ENCODE measurements at regions not wholly inside any gene's neighbourhood (a gene's known extent, or its start where the extent isn't known, plus 50 kb on each side); places are given as distances from the start of the nearest gene placed in this dataset.
"Not testable (repeated sequence)": the region's sequence is repeated elsewhere in the genome, so short reads cannot be mapped to it uniquely, and the experiment has no call there.

DNA sequence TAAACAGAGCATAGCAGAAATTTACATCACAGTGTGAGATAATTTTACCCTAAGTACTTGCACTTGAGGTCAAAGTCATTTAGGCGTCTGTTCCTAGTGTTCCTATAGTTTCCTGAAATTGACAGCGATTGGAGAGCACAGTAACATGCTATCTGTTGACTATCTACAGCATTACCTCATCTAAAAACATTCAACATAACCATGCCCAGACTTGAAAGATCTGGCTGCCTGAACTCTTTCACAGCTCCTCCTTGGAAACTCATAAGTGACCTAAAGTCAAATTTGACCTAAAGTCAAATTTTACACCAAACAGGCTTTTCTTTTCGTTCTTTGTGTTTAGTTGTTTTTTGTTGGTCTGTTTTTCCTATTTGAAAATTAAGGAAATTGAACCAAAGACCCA, 233.8 kb upstream of the UBASH3B start:
- H3K4me1 ChIP-seq (ENCODE audit: control insufficient read depth in 2 of 2, insufficient read depth in 2 of 2, low read length in 2 of 2): no peaks in the 10 kb centered on the region
- no peak overlapping the region for H3K4me3 ChIP-seq (ENCODE audit: low read length in 2 of 2)
- DNase-seq (ENCODE audit: low read depth in 6 of 9, low spot score in 9 of 9): no peak
- no peak overlapping the region for H3K27ac ChIP-seq (ENCODE audit: low read depth in 1 of 2, low read length in 1 of 2)
- H3K36me3 ChIP-seq (ENCODE audit: control insufficient read depth in 2 of 2, insufficient read depth in 2 of 2, low read length in 1 of 2): no peaks in the 10 kb centered on the region
- WGBS: 92% methylated on average over 3 of the region's 3 CpGs
- no peaks in the 10 kb centered on the region for H3K27me3 ChIP-seq (ENCODE audit: control insufficient read depth in 2 of 2, insufficient read depth in 1 of 2, low read length in 1 of 2)
- no peaks in the 10 kb centered on the region for H3K9me3 ChIP-seq (ENCODE audit: control insufficient read depth in 2 of 2, insufficient read depth in 1 of 2, low read length in 1 of 2)

DNA sequence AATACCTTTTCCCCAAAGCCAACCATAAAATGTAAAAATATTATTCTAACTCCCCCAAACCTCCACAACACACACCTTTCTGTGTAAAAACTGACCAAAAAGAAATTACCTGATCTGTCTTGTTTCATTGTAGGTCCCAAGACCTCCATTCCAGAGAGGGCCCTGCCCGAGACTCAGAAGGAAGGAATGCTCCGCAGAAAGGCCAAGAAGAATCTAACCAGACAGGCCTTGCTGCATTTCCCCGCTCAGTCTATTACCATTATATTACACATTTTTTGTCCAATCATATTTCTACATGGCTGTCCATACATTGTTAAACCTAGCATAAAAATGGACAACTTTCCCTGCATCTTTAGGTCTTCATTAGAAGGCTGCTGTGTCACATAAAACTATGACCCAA, 237.5 kb upstream of the UBASH3B start:
- WGBS: 98% methylated on average over 3 of the region's 3 CpGs
- Histone ChIP-seq H3K27ac (ENCODE audit: low read depth in 1 of 2, low read length in 1 of 2) (no peak overlapping the region), H3K4me1 (ENCODE audit: control insufficient read depth in 2 of 2, insufficient read depth in 2 of 2, low read length in 2 of 2) (no peaks in the 10 kb centered on the region)

DNA sequence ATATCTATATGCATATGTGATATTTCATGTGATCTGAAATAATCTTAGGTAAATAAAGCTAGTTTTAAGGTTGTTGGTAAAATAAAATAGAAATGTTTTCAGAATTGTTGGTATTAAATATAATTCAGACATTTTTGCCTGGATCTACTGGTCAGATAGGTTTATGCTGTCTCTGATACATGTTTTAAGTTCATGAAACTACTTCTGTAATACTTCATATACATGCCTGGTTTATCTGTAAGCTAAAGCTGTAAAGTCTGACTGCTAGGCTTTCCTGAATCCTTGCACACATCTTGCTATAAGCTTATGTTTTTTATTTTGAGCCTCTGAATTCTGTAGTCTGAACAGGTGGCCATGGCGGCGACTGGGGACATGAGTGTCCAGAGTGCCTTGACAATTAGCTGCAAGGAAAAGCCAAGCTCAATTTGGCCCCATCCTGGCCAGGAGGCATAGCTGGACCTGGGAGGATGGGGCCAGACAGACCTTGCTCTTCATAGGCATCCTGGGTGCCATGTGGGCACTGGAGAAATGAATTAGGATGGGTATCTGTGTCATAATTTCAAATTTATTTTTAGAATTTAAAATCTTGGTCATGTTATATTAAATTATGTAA, 241.0 kb upstream of the UBASH3B start:
- WGBS: 97% methylated on average over 2 of the region's 2 CpGs
- Histone ChIP-seq H3K4me1 (ENCODE audit: control insufficient read depth in 2 of 2, insufficient read depth in 2 of 2, low read length in 2 of 2) (no peaks in the 10 kb centered on the region), H3K9me3 (ENCODE audit: control insufficient read depth in 2 of 2, insufficient read depth in 1 of 2, low read length in 1 of 2) (peaks cover 0 to 3% of the 10 kb centered on the region in 2 donors), H3K27ac (ENCODE audit: low read depth in 1 of 2, low read length in 1 of 2) (no peak overlapping the region), H3K27me3 (ENCODE audit: control insufficient read depth in 2 of 2, insufficient read depth in 1 of 2, low read length in 1 of 2) (no peaks in the 10 kb centered on the region), H3K4me3 (ENCODE audit: low read length in 2 of 2) (no peak overlapping the region), H3K36me3 (ENCODE audit: control insufficient read depth in 2 of 2, insufficient read depth in 2 of 2, low read length in 1 of 2) (no peaks in the 10 kb centered on the region)
- DNase-seq (ENCODE audit: low read depth in 6 of 9, low spot score in 9 of 9): no peak

More for the DNA sequence above, 237.5 kb upstream of the UBASH3B start:
- no peak for DNase-seq (ENCODE audit: low read depth in 6 of 9, low spot score in 9 of 9)
- Histone ChIP-seq H3K36me3 (ENCODE audit: control insufficient read depth in 2 of 2, insufficient read depth in 2 of 2, low read length in 1 of 2) (no peaks in the 10 kb centered on the region), H3K27me3 (ENCODE audit: control insufficient read depth in 2 of 2, insufficient read depth in 1 of 2, low read length in 1 of 2) (no peaks in the 10 kb centered on the region), H3K9me3 (ENCODE audit: control insufficient read depth in 2 of 2, insufficient read depth in 1 of 2, low read length in 1 of 2) (peaks cover 0 to 3% of the 10 kb centered on the region in 2 donors), H3K4me3 (ENCODE audit: low read length in 2 of 2) (no peak overlapping the region)

DNA sequence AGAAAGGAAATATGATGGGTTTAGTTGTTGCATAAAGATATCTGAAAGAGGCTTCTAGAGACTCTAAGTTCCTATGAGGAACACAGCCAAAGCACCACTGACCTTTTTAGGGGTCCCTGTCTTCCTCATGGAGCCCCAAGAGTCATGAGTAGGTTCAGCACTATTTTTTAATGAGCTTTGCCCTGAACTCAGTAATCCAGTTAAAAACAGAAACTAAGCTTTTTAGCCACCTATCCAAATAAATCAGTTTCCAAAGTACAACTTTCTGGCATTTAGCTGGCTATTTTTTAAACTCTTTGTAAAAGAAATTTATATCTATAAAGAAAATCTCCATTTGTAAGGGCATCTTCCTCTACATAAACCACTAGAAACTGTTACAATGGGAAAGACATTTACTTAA, 241.8 kb upstream of the UBASH3B start:
- Histone ChIP-seq H3K27me3 (ENCODE audit: control insufficient read depth in 2 of 2, insufficient read depth in 1 of 2, low read length in 1 of 2) (no peaks in the 10 kb centered on the region), H3K9me3 (ENCODE audit: control insufficient read depth in 2 of 2, insufficient read depth in 1 of 2, low read length in 1 of 2) (peaks cover 0 to 3% of the 10 kb centered on the region in 2 donors), H3K36me3 (ENCODE audit: control insufficient read depth in 2 of 2, insufficient read depth in 2 of 2, low read length in 1 of 2) (no peaks in the 10 kb centered on the region), H3K4me3 (ENCODE audit: low read length in 2 of 2) (no peak overlapping the region), H3K4me1 (ENCODE audit: control insufficient read depth in 2 of 2, insufficient read depth in 2 of 2, low read length in 2 of 2) (no peaks in the 10 kb centered on the region), H3K27ac (ENCODE audit: low read depth in 1 of 2, low read length in 1 of 2) (no peak overlapping the region)
- no peak for DNase-seq (ENCODE audit: low read depth in 6 of 9, low spot score in 9 of 9)

DNA sequence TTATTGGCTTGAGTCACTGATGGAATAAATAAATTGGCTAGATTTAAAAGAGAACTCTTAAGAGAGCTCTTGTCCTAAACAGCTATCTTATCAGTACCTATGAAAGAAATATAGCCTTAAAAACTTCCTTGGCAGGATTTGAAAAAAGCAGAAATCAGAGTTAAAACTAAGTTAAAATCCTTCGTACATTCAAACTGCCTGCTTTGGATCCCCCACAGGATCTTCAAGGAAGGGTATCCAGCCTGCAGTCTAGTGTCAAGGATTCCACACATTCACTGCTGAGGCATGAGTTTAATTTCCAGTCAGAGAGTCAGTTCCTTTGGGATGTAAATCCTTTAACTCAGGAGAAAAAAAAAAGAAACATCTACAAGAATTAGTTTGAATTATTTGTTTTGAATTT, 242.9 kb upstream of the UBASH3B start:
- Histone ChIP-seq H3K9me3 (ENCODE audit: control insufficient read depth in 2 of 2, insufficient read depth in 1 of 2, low read length in 1 of 2) (peaks cover 0 to 3% of the 10 kb centered on the region in 2 donors), H3K36me3 (ENCODE audit: control insufficient read depth in 2 of 2, insufficient read depth in 2 of 2, low read length in 1 of 2) (no peaks in the 10 kb centered on the region), H3K27me3 (ENCODE audit: control insufficient read depth in 2 of 2, insufficient read depth in 1 of 2, low read length in 1 of 2) (no peaks in the 10 kb centered on the region), H3K27ac (ENCODE audit: low read depth in 1 of 2, low read length in 1 of 2) (no peak overlapping the region), H3K4me3 (ENCODE audit: low read length in 2 of 2) (no peak overlapping the region), H3K4me1 (ENCODE audit: control insufficient read depth in 2 of 2, insufficient read depth in 2 of 2, low read length in 2 of 2) (no peaks in the 10 kb centered on the region)
- WGBS: 89% methylated on average over 1 of the region's 1 CpG
- no peak for DNase-seq (ENCODE audit: low read depth in 6 of 9, low spot score in 9 of 9)

DNA sequence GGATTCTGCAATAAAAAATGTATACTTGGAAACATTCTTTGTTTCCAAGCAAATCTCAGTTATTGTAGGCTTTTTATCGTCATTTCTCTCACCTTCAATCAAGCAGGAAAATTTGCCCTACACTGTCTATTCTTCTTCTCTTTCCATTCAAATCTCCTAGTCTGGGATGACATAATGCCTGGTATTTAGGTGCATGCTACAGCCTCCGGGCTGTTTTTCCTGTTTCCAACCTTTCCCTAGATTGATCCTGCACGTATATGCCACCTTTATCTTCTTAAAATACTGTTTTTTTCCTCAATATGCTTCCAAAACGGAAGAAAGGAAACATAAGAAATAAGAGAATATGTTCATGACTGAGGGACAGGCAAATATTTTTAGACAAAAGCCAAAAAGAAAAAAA, 249.1 kb upstream of the UBASH3B start:
- Histone ChIP-seq H3K27me3 (ENCODE audit: control insufficient read depth in 2 of 2, insufficient read depth in 1 of 2, low read length in 1 of 2) (no peaks in the 10 kb centered on the region), H3K4me3 (ENCODE audit: low read length in 2 of 2) (no peak overlapping the region), H3K4me1 (ENCODE audit: control insufficient read depth in 2 of 2, insufficient read depth in 2 of 2, low read length in 2 of 2) (no peaks in the 10 kb centered on the region), H3K27ac (ENCODE audit: low read depth in 1 of 2, low read length in 1 of 2) (no peak overlapping the region), H3K36me3 (ENCODE audit: control insufficient read depth in 2 of 2, insufficient read depth in 2 of 2, low read length in 1 of 2) (no peaks in the 10 kb centered on the region), H3K9me3 (ENCODE audit: control insufficient read depth in 2 of 2, insufficient read depth in 1 of 2, low read length in 1 of 2) (no peaks in the 10 kb centered on the region)
- DNase-seq (ENCODE audit: low read depth in 6 of 9, low spot score in 9 of 9): no peak
- 91% methylated on average over 4 of the region's 4 CpGs for WGBS

DNA sequence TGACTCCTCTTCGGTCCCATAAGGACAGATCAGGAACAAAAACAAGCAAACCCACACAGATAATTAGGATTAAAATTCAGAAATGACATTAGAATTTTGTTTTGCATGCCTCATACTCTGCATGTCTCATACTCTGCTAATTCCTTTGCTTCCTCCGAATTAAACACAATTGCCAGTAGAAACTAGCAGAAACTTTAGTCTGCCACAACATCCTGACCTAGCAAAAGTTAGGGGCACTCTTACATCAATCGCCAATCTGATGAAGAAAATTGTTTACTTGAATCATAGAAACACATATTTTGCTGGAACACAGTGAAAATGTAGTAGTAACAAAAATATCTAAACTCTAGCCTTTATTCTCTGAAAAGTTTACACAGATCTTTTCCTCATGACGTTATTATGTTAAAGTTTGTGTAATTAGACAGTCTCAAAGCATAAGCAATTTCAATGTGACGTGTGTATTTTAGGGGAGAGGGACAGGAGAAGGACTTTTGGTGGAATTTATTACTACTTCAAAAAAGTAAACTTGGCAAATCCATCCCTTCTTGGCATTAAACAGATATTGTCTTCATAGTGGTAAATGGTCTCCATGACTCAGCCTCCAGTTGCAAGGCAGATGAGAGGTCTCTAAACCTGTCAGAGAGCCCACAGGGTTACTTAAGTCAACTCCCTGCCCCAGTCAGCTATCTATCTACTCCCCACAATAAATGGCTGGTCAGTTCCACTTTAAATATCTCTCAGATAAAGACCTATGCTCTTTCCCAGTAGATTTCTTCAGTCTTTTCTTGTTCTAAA, 249.8 kb upstream of the UBASH3B start:
- H3K27me3 ChIP-seq (ENCODE audit: control insufficient read depth in 2 of 2, insufficient read depth in 1 of 2, low read length in 1 of 2): no peaks in the 10 kb centered on the region
- no peak for DNase-seq (ENCODE audit: low read depth in 6 of 9, low spot score in 9 of 9)
- H3K4me3 ChIP-seq (ENCODE audit: low read length in 2 of 2): no peak overlapping the region
- no peaks in the 10 kb centered on the region for H3K9me3 ChIP-seq (ENCODE audit: control insufficient read depth in 2 of 2, insufficient read depth in 1 of 2, low read length in 1 of 2)
- H3K27ac ChIP-seq (ENCODE audit: low read depth in 1 of 2, low read length in 1 of 2): no peak overlapping the region
- no peaks in the 10 kb centered on the region for H3K36me3 ChIP-seq (ENCODE audit: control insufficient read depth in 2 of 2, insufficient read depth in 2 of 2, low read length in 1 of 2)
- WGBS: 92% methylated on average over 5 of the region's 5 CpGs
- H3K4me1 ChIP-seq (ENCODE audit: control insufficient read depth in 2 of 2, insufficient read depth in 2 of 2, low read length in 2 of 2): no peaks in the 10 kb centered on the region

DNA sequence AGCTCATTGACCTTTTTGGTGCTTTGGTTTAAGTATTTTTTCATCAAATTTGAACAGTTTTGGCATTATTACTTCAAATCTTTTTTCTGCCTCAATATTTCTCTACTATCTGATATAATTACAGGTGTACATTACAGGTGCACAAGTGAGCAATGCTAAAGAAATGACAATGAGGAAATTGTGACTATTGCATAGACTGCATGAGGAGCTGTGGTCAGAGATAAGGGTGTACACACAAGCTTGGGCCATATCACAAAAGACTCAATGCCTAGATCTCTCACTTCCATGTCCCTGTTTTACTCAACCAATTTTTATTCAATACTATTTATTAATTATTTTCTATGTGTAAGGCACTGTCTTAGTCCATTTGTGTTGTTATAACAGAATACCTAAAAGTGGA, 251.0 kb upstream of the UBASH3B start:
- no peak overlapping the region for H3K27ac ChIP-seq (ENCODE audit: low read depth in 1 of 2, low read length in 1 of 2)
- no peaks in the 10 kb centered on the region for H3K27me3 ChIP-seq (ENCODE audit: control insufficient read depth in 2 of 2, insufficient read depth in 1 of 2, low read length in 1 of 2)
- no peaks in the 10 kb centered on the region for H3K4me1 ChIP-seq (ENCODE audit: control insufficient read depth in 2 of 2, insufficient read depth in 2 of 2, low read length in 2 of 2)
- H3K9me3 ChIP-seq (ENCODE audit: control insufficient read depth in 2 of 2, insufficient read depth in 1 of 2, low read length in 1 of 2): no peaks in the 10 kb centered on the region
- DNase-seq (ENCODE audit: low read depth in 6 of 9, low spot score in 9 of 9): no peak
- H3K4me3 ChIP-seq (ENCODE audit: low read length in 2 of 2): no peak overlapping the region
- no peaks in the 10 kb centered on the region for H3K36me3 ChIP-seq (ENCODE audit: control insufficient read depth in 2 of 2, insufficient read depth in 2 of 2, low read length in 1 of 2)

DNA sequence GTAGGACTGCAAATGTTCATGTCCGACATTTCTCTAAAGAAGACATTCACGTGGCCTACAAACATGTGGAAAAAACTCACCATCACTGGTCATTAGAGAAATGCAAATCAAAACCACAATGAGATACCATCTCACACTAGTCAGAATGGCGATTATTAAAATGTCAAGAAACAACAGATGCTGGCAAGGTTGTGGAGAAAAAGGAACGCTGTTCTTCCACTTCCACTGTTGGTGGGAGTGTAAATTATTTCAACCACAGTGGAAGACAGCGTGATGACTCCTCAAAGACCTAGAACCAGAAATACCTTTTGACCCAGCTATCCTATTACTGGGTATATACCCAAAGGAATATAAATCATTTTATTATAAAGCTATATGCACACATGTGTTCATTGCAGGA, 253.9 kb upstream of the UBASH3B start:
- H3K4me1 ChIP-seq (ENCODE audit: control insufficient read depth in 2 of 2, insufficient read depth in 2 of 2, low read length in 2 of 2); H3K4me3 ChIP-seq (ENCODE audit: low read length in 2 of 2); H3K27me3 ChIP-seq (ENCODE audit: control insufficient read depth in 2 of 2, insufficient read depth in 1 of 2, low read length in 1 of 2); H3K36me3 ChIP-seq (ENCODE audit: control insufficient read depth in 2 of 2, insufficient read depth in 2 of 2, low read length in 1 of 2); DNase-seq (ENCODE audit: low read depth in 6 of 9, low spot score in 9 of 9); H3K27ac ChIP-seq (ENCODE audit: low read depth in 1 of 2, low read length in 1 of 2); H3K9me3 ChIP-seq (ENCODE audit: control insufficient read depth in 2 of 2, insufficient read depth in 1 of 2, low read length in 1 of 2): not testable (repeated sequence)
- WGBS: 57% methylated on average over 5 of the region's 5 CpGs
